Lower leg skin (tissue), 4 donors: ENCODE measurements at regions not wholly inside any gene's neighbourhood (a gene's known extent, or its start where the extent isn't known, plus 50 kb on each side); places are given as distances from the start of the nearest gene placed in this dataset.
A peak's percentile ranks its signal among the peaks of the same experiment; 100 is the strongest.

Experiments
- DNase-seq, 2 donors: peaks; one replicate each; pipeline ENCODE4 v3.0.0-alpha.2; 2019; ENCODE audit warnings: low spot score in 2 of 2
- H3K4me3 ChIP-seq: fragments of 200-600 bp; sonication (generic); 2 replicates; pipeline ENCODE4 v1.5.1; 2017; ENCODE audit warnings: mild to moderate bottlenecking, low read depth; ENCODE audit not compliant: poor library complexity, severe bottlenecking
- POLR2A ChIP-seq, 2 donors: fragments of 450-650 bp; IDR thresholded peaks; one replicate each; pipeline ENCODE4 v1.6.1; 2016 to 2017; ENCODE audit warnings: antibody characterized with exemption in 2 of 2, mild to moderate bottlenecking in 1 of 2, moderate library complexity in 1 of 2
- whole genome bisulfite sequencing, 2 donors: methylation state at CpG; one replicate each; pipeline ENCODE4 v1.1.5; 2018; 5-methylcytosine and 5-hydroxymethylcytosine counted together
- intact Hi-C: fragments of 100-400 bp; cut with DNase I; formaldehyde crosslinking; loops from one replicate; pipeline ENCODE4 v1.15.0; 2023; ENCODE audit warnings: low total_unique reads
- TF ChIP-seq, protein P1 (sequence below), 3 donors: fragments of 450-650 bp; IDR thresholded peaks; one replicate each; pipeline ENCODE4 v1.5.1; 2016; ENCODE audit warnings: antibody characterized with exemption in 3 of 3, mild to moderate bottlenecking in 3 of 3, moderate library complexity in 2 of 3

DNA sequence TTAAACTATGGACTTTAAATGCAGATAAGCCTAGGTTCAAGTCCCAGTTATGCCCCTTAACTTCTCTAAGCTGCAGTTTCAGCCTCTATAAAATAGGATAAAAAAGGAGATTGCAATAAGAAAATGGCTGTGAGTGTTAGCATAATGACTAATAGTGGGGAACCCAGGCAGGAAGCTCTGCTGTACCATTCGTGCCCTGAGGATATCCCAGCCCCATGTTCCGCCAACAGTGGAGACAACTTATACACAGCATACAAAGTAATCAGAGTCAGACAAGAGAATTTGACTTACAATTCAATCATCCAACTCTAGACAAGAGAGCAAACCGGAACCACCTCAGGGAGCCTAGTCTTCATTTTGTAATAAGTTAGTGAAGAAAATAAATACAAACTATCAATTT is 141.5 kb upstream of the FSTL4 start:
- 37 to 39% methylated on average over 3 of the region's 3 CpGs for WGBS, 2 donors
- TF ChIP-seq POLR2A (IDR thresholded peaks at IDR 0.05) = no peak
- TF ChIP-seq, protein P1, sequence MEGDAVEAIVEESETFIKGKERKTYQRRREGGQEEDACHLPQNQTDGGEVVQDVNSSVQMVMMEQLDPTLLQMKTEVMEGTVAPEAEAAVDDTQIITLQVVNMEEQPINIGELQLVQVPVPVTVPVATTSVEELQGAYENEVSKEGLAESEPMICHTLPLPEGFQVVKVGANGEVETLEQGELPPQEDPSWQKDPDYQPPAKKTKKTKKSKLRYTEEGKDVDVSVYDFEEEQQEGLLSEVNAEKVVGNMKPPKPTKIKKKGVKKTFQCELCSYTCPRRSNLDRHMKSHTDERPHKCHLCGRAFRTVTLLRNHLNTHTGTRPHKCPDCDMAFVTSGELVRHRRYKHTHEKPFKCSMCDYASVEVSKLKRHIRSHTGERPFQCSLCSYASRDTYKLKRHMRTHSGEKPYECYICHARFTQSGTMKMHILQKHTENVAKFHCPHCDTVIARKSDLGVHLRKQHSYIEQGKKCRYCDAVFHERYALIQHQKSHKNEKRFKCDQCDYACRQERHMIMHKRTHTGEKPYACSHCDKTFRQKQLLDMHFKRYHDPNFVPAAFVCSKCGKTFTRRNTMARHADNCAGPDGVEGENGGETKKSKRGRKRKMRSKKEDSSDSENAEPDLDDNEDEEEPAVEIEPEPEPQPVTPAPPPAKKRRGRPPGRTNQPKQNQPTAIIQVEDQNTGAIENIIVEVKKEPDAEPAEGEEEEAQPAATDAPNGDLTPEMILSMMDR (IDR thresholded peaks at IDR 0.05) = no peak
- intact Hi-C loops = loop anchor here (5.0 kb wide), 1 partner anchor 1472 kb away; no protein-coding TSS in a partner anchor
- peak in 1 of 2 donors; percentile 20 for DNase-seq
- no peak overlapping the region for H3K4me3 ChIP-seq

DNA sequence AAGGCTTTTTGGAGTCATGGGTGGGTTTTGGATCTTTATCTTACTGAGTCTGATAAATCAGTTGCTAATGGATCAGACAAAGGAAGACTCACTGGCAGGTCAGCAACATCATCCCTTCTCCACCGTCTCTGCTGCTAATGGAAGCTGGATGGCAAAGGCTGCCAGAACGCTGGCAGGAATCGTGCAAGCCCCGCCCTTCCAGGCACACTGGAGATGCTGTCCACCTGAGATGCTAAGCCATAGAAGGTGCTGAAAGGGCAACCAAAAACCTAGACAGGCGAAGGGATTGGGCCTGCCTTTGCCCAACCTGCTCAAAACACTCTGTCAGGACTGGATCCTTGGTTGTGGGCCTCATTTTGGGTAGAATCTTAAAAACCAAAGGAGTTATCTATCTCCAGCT is 139.5 kb upstream of the FSTL4 start:
- intact Hi-C loops = loop anchor here (5.0 kb wide), 1 partner anchor 1470 kb away; no protein-coding TSS in a partner anchor
- DNase-seq = no peak
- WGBS, 2 donors = 88% methylated on average over 5 of the region's 5 CpGs
- no peak for TF ChIP-seq POLR2A (IDR thresholded peaks at IDR 0.05)
- TF ChIP-seq, protein P1 (IDR thresholded peaks at IDR 0.05) = no peak
- no peak overlapping the region for H3K4me3 ChIP-seq

DNA sequence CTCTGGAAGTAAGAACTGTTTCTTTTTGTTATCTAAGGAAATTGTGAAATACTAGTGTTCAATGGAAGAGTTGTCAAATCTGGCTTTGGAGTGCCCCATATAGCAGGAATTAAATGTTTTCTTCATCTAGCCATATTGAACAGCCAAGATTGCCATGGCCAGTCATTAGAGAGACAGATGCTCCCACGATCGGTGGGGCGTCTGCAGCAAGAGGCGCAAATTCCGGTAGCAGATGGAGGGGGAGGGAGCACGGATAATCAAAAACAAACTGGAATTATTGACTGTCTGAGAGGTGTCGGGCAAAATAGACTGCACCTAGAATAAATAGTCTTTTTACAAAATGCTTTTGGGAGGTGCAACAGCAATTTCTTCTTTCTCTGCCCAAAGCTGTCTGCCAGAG is 139.1 kb upstream of the FSTL4 start:
- WGBS, 2 donors = 72 to 73% methylated on average over 7 of the region's 7 CpGs
- TF ChIP-seq POLR2A (IDR thresholded peaks at IDR 0.05) = no peak
- TF ChIP-seq, protein P1 (IDR thresholded peaks at IDR 0.05) = no peak
- intact Hi-C loops = loop anchor here (5.0 kb wide), 1 partner anchor 1469 kb away; no protein-coding TSS in a partner anchor
- DNase-seq = no peak
- no peak overlapping the region for H3K4me3 ChIP-seq

DNA sequence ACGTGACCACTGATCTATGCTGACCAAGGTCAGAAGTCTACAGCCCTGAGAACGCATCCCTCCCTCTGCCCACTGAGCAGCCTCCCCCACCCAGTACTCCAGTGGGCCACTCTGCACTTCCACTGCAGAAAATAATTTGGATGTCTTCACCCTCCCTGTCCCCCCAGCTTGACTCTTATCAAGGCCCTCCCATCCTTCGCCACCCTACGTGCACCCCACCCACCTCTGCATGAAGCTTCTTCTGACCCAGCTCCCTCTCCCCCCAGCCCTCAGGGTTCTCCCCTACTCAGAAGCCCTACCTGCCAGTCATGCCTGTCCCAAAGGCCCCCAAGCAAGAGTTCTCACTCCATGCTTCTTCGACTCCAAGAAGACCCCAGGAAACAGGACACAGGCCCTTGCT is 138.5 kb upstream of the FSTL4 start:
- WGBS, 2 donors = 91 to 95% methylated on average over 5 of the region's 5 CpGs
- no peak for TF ChIP-seq POLR2A (IDR thresholded peaks at IDR 0.05)
- TF ChIP-seq, protein P1 (IDR thresholded peaks at IDR 0.05) = no peak
- H3K4me3 ChIP-seq = no peak overlapping the region
- intact Hi-C loops = loop anchor here (5.0 kb wide), 1 partner anchor 1469 kb away; no protein-coding TSS in a partner anchor
- peak in 1 of 2 donors; percentile 28 for DNase-seq

DNA sequence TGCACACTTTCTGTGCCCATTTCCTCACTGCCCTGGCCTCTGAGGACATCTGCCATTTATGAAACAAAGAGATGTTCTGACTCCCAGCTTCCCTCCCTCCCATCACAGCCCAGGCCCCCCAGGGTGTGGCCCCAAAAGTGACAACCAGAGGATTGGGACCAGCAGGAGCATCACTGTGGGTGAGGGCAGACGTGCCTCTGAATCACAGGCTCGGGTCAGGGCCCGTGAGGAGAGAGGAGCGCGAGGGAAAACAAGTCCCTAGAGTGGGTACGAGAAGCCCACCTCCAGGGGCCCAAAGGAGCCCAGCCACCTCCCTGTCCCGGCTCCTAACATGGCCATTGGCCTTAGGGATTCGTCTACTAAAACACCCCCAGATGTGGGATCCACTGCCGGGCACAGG is 138.0 kb upstream of the FSTL4 start:
- 92 to 94% methylated on average over 9 of the region's 9 CpGs for WGBS, 2 donors
- DNase-seq = peak in 1 of 2 donors; percentile 74
- TF ChIP-seq, protein P1 (IDR thresholded peaks at IDR 0.05) = no peak
- TF ChIP-seq POLR2A (IDR thresholded peaks at IDR 0.05) = no peak
- intact Hi-C loops = loop anchor here (5.0 kb wide), 1 partner anchor 1468 kb away; no protein-coding TSS in a partner anchor
- H3K4me3 ChIP-seq = no peak overlapping the region
